ENCODE measurements at regions not wholly inside any gene's neighbourhood (a gene's known extent, or its start where the extent isn't known, plus 50 kb on each side); places are given as distances from the start of the nearest gene placed in this dataset.

DNA sequence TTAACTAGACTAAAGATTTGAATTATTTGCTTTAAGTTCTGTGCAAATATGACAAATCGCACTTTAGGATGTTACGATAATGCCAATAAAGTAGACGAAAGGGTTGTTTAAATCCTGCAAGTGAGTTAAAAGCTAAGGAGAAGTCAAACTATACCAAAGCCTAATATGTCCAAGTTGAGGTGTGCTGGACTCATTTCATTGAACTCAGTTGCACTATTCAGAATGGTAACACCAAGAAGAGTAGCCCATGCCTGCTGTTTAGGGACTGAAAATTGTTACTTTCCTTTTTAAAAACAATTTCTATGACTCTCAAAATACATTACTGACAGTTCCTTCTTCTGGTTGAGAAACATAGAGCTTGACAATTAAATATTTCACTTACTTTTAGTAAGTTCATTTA, 766.3 kb downstream of the DNAJB9 start:
- H3K36me3 Mint-ChIP-seq: no peaks in the 10 kb centered on the region
- H3K27ac Mint-ChIP-seq: no peak overlapping the region
- DNase-seq: no peak
- H3K4me3 Mint-ChIP-seq: no peak overlapping the region
- no peaks in the 10 kb centered on the region for H3K27me3 Mint-ChIP-seq
- CTCF ChIA-PET: no interaction called here
- H3K4me1 Mint-ChIP-seq: no peaks in the 10 kb centered on the region
- no peaks in the 10 kb centered on the region for H3K9me3 Mint-ChIP-seq

DNA sequence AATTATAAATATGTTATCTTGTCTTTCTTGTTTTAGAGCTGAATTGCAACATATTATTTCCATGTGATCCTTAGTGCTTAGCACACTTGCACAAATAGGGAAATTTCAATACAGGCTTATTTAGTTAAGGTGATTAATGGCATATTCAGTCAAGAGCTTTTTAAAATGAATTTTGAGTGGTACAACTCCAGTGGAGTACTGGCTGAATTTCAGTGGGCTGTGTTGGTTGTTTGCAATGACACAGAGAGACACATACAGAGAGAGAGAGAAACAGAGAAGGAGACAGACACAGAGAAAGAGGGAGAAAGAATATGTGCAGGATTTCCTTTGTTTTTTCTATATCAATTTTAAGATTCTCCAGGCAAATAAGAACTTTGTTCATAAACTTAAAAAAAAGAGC, 766.9 kb downstream of the DNAJB9 start:
- Mint-ChIP-seq H3K36me3 (no peaks in the 10 kb centered on the region), H3K9me3 (no peaks in the 10 kb centered on the region), H3K4me3 (no peak overlapping the region), H3K27ac (no peak overlapping the region), H3K27me3 (no peaks in the 10 kb centered on the region), H3K4me1 (no peaks in the 10 kb centered on the region)
- no peak for DNase-seq
- CTCF ChIA-PET: no interaction called here

DNA sequence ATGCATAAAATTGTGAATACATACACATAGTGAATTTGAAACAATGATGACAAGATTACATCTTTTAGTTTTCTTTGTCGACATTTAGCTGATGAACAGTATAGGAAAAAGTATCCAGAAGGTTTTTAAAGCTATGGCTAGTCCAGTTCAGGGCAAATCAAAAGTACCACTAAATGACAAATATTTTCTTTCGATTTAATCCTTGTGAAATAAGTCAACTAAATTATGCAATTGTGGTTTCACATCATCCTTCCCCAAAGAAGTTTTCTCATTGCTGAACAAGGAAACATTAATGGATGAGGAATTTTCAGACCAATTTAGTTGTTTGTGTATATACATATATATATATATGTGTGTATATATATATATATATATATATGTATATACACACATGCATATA, 774.0 kb downstream of the DNAJB9 start:
- CTCF ChIA-PET: no interaction called here
- Mint-ChIP-seq H3K4me1 (no peaks in the 10 kb centered on the region), H3K4me3 (no peak overlapping the region), H3K36me3 (no peaks in the 10 kb centered on the region), H3K27me3 (no peaks in the 10 kb centered on the region), H3K9me3 (no peaks in the 10 kb centered on the region), H3K27ac (no peak overlapping the region)
- DNase-seq: no peak

DNA sequence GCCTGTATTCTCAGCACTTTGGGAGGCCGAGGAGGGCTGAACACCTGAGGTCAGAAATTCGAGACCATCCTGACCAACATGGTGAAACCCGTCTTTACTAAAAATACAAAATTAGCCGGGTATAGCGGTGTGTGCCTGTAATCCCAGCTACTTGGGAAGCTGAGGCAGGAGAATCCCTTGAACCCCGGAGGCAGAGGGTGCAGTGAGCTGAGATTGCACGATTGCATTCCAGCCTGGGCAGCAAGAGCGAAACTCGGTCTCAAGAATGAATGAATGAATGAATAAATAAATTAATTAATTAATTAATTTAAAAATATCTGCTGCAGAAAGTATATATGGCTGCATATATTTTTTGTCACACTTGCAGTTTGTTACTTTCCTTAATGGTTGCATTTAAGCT, 781.8 kb downstream of the DNAJB9 start:
- Mint-ChIP-seq H3K36me3 (no peaks in the 10 kb centered on the region), H3K27me3 (no peaks in the 10 kb centered on the region), H3K27ac (no peak overlapping the region), H3K9me3 (no peaks in the 10 kb centered on the region), H3K4me1 (no peaks in the 10 kb centered on the region), H3K4me3 (no peak overlapping the region)
- CTCF ChIA-PET: no interaction called here
- DNase-seq: no peak

DNA sequence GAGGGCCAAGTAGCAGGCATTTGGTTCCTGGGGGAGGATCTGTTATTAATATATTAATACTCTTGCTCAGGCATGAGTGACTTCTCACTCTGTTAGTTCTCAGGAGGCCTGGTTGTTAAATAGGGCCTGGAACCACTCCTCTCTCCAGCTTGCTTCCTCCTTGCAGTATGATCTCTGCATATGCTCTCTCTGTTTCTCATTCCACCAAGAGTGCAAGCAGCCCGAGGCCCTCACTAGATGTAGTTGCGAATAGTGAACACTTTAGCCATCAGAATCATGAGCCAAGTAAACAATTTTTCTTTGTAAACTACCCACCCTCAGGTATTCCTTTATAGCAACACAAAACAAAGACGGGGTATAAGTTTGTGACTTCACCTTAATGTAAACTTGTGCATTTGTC, 784.3 kb downstream of the DNAJB9 start:
- Mint-ChIP-seq H3K4me3 (no peak overlapping the region), H3K36me3 (no peaks in the 10 kb centered on the region), H3K27ac (no peak overlapping the region), H3K4me1 (no peaks in the 10 kb centered on the region), H3K27me3 (no peaks in the 10 kb centered on the region), H3K9me3 (no peaks in the 10 kb centered on the region)
- CTCF ChIA-PET: no interaction called here
- no peak for DNase-seq

DNA sequence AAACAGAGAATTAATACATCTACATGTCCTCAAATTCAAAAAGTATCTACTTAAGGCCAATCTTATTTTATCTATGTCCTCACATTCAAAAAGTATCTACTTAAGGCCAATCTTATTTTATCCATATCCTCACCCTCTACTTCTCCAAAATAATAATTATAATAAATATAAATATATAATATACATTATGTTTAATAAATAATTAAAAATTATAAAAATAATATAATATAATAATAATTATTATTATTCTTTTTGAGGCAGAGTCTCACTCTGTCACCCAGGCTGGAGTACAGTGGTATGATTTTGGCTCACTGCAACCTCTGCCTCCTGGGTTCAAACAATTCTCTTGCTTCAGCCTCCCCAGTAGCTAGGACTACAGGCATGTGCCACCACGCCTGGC, 784.9 kb downstream of the DNAJB9 start:
- Mint-ChIP-seq H3K4me3 (no peak overlapping the region), H3K27ac (no peak overlapping the region), H3K9me3 (no peaks in the 10 kb centered on the region), H3K27me3 (no peaks in the 10 kb centered on the region), H3K4me1 (no peaks in the 10 kb centered on the region), H3K36me3 (no peaks in the 10 kb centered on the region)
- CTCF ChIA-PET: no interaction called here
- no peak for DNase-seq

DNA sequence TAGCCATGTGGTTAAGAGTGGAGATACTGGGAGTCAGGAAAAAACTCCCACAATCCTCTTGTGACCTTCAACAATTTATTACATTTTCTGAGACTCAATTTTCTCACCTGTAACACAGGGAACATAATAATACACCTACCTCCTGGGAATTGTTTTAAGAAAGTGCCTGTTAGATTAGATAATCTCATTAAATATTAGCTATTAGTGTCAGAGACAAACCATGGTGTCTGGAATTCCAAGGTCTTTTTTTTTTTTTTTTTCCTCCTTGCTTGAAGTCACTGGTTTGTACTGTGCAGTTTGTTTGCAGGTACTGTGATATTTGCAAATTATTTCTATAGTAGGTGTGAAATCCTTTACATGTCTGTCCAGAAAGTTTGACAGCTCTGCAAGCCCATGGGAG, 806.1 kb downstream of the DNAJB9 start:
- no peak overlapping the region for H3K4me3 Mint-ChIP-seq
- H3K9me3 Mint-ChIP-seq: peaks cover 4% of the 10 kb centered on the region
- CTCF ChIA-PET: no interaction called here
- no peaks in the 10 kb centered on the region for H3K36me3 Mint-ChIP-seq
- no peak overlapping the region for H3K27ac Mint-ChIP-seq
- H3K4me1 Mint-ChIP-seq: no peaks in the 10 kb centered on the region
- no peak for DNase-seq
- H3K27me3 Mint-ChIP-seq: no peaks in the 10 kb centered on the region

DNA sequence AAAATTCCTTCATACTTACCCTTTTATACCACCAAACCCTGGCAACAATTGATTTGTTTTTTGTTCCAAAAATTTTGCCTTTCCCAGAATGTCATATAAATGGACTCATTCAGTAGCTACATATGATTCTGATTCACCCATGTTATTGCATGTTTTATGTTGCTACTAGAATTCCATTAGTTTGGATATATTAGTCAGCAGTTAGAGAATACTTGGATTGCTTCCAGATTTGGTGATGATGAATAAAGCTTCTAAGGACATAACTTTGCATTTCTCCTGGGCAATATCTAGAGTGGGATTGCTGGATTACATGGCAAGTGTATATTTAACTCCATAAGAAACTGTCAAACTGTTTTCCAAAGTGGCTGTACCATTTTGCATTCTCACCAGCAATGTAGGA, 806.9 kb downstream of the DNAJB9 start:
- no peak for DNase-seq
- Mint-ChIP-seq H3K27me3 (no peaks in the 10 kb centered on the region), H3K27ac (no peak overlapping the region), H3K36me3 (no peaks in the 10 kb centered on the region), H3K4me1 (no peaks in the 10 kb centered on the region), H3K9me3 (peaks cover 4% of the 10 kb centered on the region), H3K4me3 (no peak overlapping the region)
- CTCF ChIA-PET: no interaction called here

DNA sequence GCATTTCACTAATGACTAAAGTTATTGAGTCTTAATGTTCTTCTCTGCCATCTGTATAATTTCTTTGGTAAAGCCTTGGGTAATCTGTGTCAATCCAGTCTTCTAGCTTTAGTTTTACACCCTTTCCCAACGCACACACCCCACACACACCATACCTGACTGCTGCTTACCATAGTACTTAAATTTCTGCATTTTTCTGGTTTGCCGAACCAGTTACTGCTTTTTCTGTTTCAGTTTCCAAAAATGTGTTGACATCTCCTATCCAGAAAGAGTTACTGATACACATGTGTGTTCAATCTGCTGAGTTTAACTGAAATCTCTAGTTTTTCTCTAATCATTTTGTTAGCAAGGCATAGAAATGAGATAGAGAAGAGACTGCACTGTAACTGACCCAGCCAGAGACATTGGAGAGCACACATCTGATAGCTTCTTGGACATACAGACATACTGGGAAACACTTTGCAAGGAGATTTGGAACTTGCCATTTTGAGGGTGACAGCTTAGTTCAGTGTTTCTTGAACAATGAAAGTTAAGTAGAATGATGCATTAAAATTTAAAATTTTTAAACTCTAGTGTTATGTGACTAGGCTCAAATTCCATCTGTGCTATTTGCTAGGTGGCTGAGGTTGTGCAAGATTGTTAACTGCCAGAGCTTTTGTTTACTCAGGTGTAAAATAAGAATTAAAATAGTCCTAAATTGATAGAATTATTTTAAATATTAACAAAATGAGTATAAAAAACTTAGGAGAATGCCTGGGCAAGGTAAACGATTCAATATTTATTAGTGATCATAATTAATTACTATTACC, 807.6 kb downstream of the DNAJB9 start:
- H3K4me3 Mint-ChIP-seq: no peak overlapping the region
- H3K27me3 Mint-ChIP-seq: no peaks in the 10 kb centered on the region
- DNase-seq: no peak
- CTCF ChIA-PET: no interaction called here
- no peaks in the 10 kb centered on the region for H3K4me1 Mint-ChIP-seq
- no peak overlapping the region for H3K27ac Mint-ChIP-seq
- peaks cover 4% of the 10 kb centered on the region for H3K9me3 Mint-ChIP-seq
- H3K36me3 Mint-ChIP-seq: no peaks in the 10 kb centered on the region

DNA sequence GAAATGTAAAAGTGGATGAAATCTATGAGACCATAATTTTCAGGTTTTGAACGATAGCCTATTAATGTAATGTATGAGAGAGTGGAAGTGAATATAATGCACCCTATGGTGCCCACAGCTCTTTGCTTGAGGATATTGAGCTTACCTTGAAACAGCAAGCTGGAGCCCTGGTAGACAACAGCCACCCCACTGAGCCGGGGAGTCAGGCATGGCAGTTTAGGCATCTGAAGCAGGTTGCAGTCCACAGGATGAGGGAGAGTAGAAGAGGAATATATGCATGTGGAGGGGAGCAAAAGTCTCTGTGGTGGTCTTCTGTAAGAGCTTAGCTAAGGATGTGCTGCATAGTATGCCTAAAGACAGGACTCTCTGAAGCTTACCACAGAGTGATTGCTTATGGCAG, 817.3 kb downstream of the DNAJB9 start:
- H3K4me3 Mint-ChIP-seq: no peak overlapping the region
- CTCF ChIA-PET: no interaction called here
- no peaks in the 10 kb centered on the region for H3K4me1 Mint-ChIP-seq
- H3K9me3 Mint-ChIP-seq: no peaks in the 10 kb centered on the region
- no peak overlapping the region for H3K27ac Mint-ChIP-seq
- H3K27me3 Mint-ChIP-seq: no peaks in the 10 kb centered on the region
- no peak for DNase-seq
- H3K36me3 Mint-ChIP-seq: no peaks in the 10 kb centered on the region

DNA sequence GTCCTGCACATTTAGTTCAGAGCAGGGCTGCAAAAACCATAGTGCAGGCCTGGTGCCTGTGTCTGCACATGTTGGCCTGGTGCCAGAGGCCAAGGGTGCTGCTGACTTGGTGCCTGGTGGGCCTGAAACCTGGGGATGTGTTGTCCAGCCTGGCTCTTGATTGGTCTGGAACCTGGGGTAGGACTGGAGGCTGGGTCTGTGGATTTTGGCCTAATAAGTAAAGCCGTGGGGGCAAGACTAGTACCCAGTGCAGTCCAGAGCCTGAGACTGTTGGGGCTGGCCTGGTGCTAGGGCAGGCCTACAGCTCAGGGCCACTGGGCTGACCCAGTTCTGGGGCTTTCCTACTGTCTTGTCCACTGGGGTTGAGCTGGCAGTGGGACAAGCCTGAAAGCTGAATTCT, 817.9 kb downstream of the DNAJB9 start:
- no peak overlapping the region for H3K4me3 Mint-ChIP-seq
- no peak for DNase-seq
- no peaks in the 10 kb centered on the region for H3K4me1 Mint-ChIP-seq
- no peaks in the 10 kb centered on the region for H3K27me3 Mint-ChIP-seq
- H3K36me3 Mint-ChIP-seq: no peaks in the 10 kb centered on the region
- H3K9me3 Mint-ChIP-seq: no peaks in the 10 kb centered on the region
- H3K27ac Mint-ChIP-seq: no peak overlapping the region
- CTCF ChIA-PET: no interaction called here

DNA sequence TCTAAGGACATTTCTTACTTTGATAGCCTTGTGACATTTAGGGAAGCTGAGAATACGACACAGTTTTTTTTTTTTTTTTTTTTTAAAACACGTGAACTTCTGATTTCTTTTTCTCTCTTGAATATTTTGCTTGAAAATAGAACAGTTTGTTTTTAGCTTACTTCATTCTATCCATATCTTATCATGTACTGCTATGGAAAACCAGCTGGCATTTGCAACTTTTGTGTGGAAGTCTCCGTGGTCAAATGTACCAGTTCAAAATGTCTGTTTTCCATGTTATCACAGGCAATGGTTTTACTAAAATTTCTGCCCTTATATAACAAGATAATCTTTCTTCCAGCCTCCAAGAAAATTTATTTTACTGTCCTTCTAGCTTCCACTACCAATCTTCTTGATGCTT, 821.6 kb downstream of the DNAJB9 start:
- no peak for DNase-seq
- no peaks in the 10 kb centered on the region for H3K9me3 Mint-ChIP-seq
- CTCF ChIA-PET: no interaction called here
- no peak overlapping the region for H3K4me3 Mint-ChIP-seq
- H3K4me1 Mint-ChIP-seq: no peaks in the 10 kb centered on the region
- no peak overlapping the region for H3K27ac Mint-ChIP-seq
- H3K27me3 Mint-ChIP-seq: no peaks in the 10 kb centered on the region
- H3K36me3 Mint-ChIP-seq: no peaks in the 10 kb centered on the region

DNA sequence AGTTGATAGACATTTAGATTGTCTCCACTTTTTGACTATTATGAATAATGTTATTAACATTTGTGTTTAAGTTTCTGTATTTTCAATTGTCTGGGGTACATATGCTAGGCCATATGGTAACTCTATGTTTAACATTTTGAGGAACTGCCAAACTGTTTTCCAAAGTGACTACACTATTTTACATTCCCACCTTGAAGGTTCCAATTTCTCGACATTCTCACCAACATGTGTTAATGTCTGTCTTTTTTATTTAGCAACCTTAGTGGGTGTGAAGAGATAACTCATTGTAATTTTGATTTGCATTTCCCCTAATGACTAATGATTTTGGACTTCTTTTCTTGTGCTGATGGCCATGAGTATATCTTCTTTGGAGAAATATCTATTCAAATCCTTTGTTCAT, 832.4 kb downstream of the DNAJB9 start:
- Mint-ChIP-seq H3K27ac (no peak overlapping the region), H3K9me3 (no peaks in the 10 kb centered on the region), H3K4me3 (no peak overlapping the region), H3K27me3 (no peaks in the 10 kb centered on the region), H3K36me3 (no peaks in the 10 kb centered on the region), H3K4me1 (no peaks in the 10 kb centered on the region)
- DNase-seq: no peak
- CTCF ChIA-PET: no interaction called here

DNA sequence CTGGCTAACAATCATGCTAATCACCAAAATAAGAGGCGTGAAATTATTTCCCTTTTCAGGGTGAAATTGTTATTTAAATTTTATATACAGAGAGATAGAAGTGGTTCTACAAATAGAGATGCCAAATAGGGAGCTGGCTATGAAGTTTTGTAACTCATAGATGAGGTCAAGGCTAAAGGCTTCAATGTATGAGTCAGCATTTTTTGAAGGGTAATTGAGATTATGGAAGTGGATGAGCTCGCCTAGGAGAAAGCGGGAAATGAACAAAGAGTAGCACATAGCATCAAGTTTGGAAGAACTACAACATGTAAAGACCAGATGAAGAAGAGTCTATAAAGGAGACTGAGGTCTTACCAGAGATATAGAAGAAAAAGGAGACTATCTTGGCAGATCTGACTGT, 838.1 kb downstream of the DNAJB9 start:
- Mint-ChIP-seq H3K4me3 (no peak overlapping the region), H3K27ac (no peak overlapping the region), H3K9me3 (no peaks in the 10 kb centered on the region), H3K4me1 (no peaks in the 10 kb centered on the region), H3K36me3 (no peaks in the 10 kb centered on the region), H3K27me3 (no peaks in the 10 kb centered on the region)
- DNase-seq: no peak
- CTCF ChIA-PET: no interaction called here

DNA sequence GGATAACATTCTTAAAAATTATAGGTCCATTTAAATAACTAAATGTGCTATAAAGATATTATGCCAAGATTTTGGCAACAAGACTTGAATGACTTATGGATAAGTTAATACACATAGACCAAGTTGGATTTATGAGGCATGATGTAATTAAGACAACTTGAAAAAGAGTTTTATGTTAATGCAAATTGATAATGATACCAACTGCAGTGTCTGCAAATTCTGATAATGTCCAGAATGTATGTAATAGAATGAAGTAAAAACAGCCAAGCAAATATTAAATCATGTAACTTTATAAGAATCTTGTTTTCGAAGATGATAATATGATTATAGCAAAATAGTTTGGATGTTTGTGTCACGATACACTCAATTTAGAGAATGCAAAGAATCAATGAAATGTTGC, 868.3 kb downstream of the DNAJB9 start:
- H3K4me3 Mint-ChIP-seq: no peak overlapping the region
- H3K36me3 Mint-ChIP-seq: no peaks in the 10 kb centered on the region
- no peak for DNase-seq
- no peak overlapping the region for H3K27ac Mint-ChIP-seq
- peaks cover 2% of the 10 kb centered on the region for H3K9me3 Mint-ChIP-seq
- CTCF ChIA-PET: no interaction called here
- H3K4me1 Mint-ChIP-seq: no peaks in the 10 kb centered on the region
- no peaks in the 10 kb centered on the region for H3K27me3 Mint-ChIP-seq

DNA sequence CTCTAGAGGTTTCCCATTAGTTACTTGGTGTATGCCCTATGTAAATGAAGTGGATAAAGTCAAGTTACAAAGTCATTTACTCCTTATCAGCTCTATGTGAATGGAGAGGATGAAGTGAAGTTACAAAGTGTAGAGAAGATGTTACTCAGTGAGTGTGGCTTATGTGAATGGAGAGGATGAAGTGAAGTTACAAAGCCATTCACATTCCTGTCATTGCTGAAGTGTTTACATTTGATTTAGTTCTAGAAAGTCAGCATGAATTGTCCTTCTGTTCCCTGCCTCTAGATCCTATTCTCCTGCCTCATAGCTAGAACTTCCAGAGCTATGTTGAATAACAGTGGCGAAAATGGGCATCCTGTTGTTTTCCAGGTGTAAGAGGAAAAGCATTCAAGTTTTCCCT, 880.1 kb downstream of the DNAJB9 start:
- no peak overlapping the region for H3K27ac Mint-ChIP-seq
- CTCF ChIA-PET: no interaction called here
- peaks cover 4% of the 10 kb centered on the region for H3K9me3 Mint-ChIP-seq
- H3K27me3 Mint-ChIP-seq: no peaks in the 10 kb centered on the region
- no peaks in the 10 kb centered on the region for H3K36me3 Mint-ChIP-seq
- H3K4me1 Mint-ChIP-seq: no peaks in the 10 kb centered on the region
- H3K4me3 Mint-ChIP-seq: no peak overlapping the region
- DNase-seq: no peak

Data from activated naive CD4-positive, alpha-beta T cell treated with anti-CD3 and anti-CD28 coated beads, Interleukin-2, amount 10 ng/mL, durations not matched to agents 7 days and 5 days (primary cell).